Right lobe of liver (tissue), 6 donors: ENCODE measurements at regions not wholly inside any gene's neighbourhood (a gene's known extent, or its start where the extent isn't known, plus 50 kb on each side); places are given as distances from the start of the nearest gene placed in this dataset.

Experiments
- ATAC-seq, 4 donors: fragments of 200-7000 bp; cut with Tn5 transposase; one replicate each; pipeline ENCODE4 v1.9.1; 2020; ENCODE audit warnings: mild to moderate bottlenecking in 4 of 4, moderate library complexity in 4 of 4
- DNase-seq, 3 donors: peaks; one replicate each; pipeline ENCODE4 v3.0.0-alpha.2; 2020
- H3K27ac ChIP-seq, 3 donors: fragments of 200-600 bp; one replicate each; pipeline ENCODE4 v1.8.0; 2022
- H3K27me3 ChIP-seq, 2 donors: fragments of 200-600 bp; one replicate each; pipeline ENCODE4 v1.8.0; 2022
- H3K36me3 ChIP-seq, 4 donors: fragments of 200-600 bp; sonication (generic) in 1 of 4; one replicate each; pipeline versions ENCODE4 v1.5.1 to v1.8.0; 2017 to 2022; ENCODE audit warnings: control low read depth in 1 of 4
- H3K4me1 ChIP-seq, 4 donors: fragments of 200-600 bp; sonication (generic) in 1 of 4; one replicate each; pipeline versions ENCODE4 v1.5.1 to v1.8.0; 2017 to 2022; ENCODE audit warnings: control low read depth in 1 of 4
- H3K4me3 ChIP-seq, 3 donors: fragments of 200-600 bp; one replicate each; pipeline ENCODE4 v1.8.0; 2022
- H3K9me3 ChIP-seq, 4 donors: fragments of 200-600 bp; sonication (generic) in 1 of 4; one replicate each; pipeline versions ENCODE4 v1.5.1 to v1.8.0; 2017 to 2022; ENCODE audit warnings: control low read depth in 1 of 4
- CTCF ChIP-seq, 4 donors: fragments of 200-600 bp in 3 of 4; fragments of 450-650 bp in 1 of 4; IDR thresholded peaks; one replicate each; pipeline versions ENCODE4 v1.5.1 to v1.8.0; 2016 to 2022; ENCODE audit warnings: antibody characterized with exemption in 4 of 4, mild to moderate bottlenecking in 2 of 4
- POLR2A ChIP-seq: fragments of 450-650 bp; IDR thresholded peaks from one replicate; pipeline ENCODE4 v1.6.1; 2017; ENCODE audit warnings: antibody characterized with exemption, mild to moderate bottlenecking
- WGBS: methylation state at CpG from one replicate; pipeline ENCODE4 v1.1.6; 2018; ENCODE audit warnings: low coverage, low lambda C conversion rate; ENCODE audit not compliant: insufficient coverage; ENCODE audit errors: missing lambda C conversion rate; 5-methylcytosine and 5-hydroxymethylcytosine counted together
- intact Hi-C, 2 donors: fragments of 100-400 bp; cut with DNase I; formaldehyde crosslinking; loops; one replicate each; pipeline versions ENCODE4 v1.11.2 to v1.14.1; 2022
- donor health status: DM: no; HTN: yes; CAD: no.
- donor health status: DM: no; HTN: no; CAD: no.
- donor health status: DM: no; HTN: no; CAD: no.
- donor health status: DM: no; HTN: yes; CAD: no.
- donor health status: DM: no; HTN: yes; CAD: no.

- Histone ChIP-seq H3K27me3 (no peaks in the 10 kb centered on the region), H3K4me1 (no peaks in the 10 kb centered on the region), H3K27ac (no peak overlapping the region), H3K4me3 (no peak overlapping the region), H3K9me3 (no peaks in the 10 kb centered on the region), H3K36me3 (no peaks in the 10 kb centered on the region)
- no peak for ATAC-seq
- TF ChIP-seq CTCF (IDR thresholded peaks at IDR 0.05) (no peak), POLR2A (no peak)
- intact Hi-C loops: no loop called here
- DNase-seq: no peak
- WGBS: 93% methylated on average over 2 of the region's 2 CpGs
Measured at GRCh38 chr1:193988885-193989284, 802.5 kb upstream of the B3GALT2 start.

GRCh38 chr1:193979219-193979618, 792.8 kb upstream of the B3GALT2 start:
- Histone ChIP-seq H3K4me1 (no peaks in the 10 kb centered on the region), H3K27ac (no peak overlapping the region), H3K4me3 (no peak overlapping the region), H3K36me3 (no peaks in the 10 kb centered on the region), H3K9me3 (no peaks in the 10 kb centered on the region), H3K27me3 (no peaks in the 10 kb centered on the region)
- 79% methylated on average over 4 of the region's 4 CpGs for WGBS
- ATAC-seq (no peak), DNase-seq (no peak)
- TF ChIP-seq CTCF (IDR thresholded peaks at IDR 0.05) (no peak), POLR2A (no peak)
- intact Hi-C loops: no loop called here

DNA sequence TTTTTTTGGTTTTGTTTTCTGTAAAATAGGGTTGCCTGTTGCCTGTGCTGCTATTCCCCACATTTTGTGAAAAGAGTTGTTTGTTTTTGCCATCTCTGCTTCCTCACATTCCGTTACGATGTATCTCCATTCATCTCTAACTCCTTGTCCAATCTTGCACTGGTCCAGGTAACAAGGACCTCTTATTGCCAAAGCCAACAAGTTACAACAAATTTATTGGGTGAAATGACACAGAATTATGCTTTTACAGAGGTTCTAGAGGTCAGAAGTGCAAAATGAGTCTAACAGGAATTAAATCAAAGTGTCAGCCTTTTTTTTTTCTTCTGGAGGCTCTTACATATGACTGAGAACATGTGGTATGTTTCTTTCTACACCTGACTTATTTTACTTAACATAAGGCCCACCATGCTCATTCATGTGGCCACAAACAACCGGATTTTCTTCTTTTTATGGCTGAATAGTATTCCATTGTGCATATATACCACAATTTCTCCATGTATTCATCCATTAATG, 787.9 kb upstream of the B3GALT2 start:
- Histone ChIP-seq H3K4me3 (no peak overlapping the region), H3K27ac (no peak overlapping the region), H3K4me1 (no peaks in the 10 kb centered on the region), H3K27me3 (no peaks in the 10 kb centered on the region), H3K36me3 (no peaks in the 10 kb centered on the region), H3K9me3 (no peaks in the 10 kb centered on the region)
- WGBS: 78% methylated on average over 3 of the region's 3 CpGs
- TF ChIP-seq CTCF (IDR thresholded peaks at IDR 0.05) (no peak), POLR2A (no peak)
- DNase-seq: no peak
- intact Hi-C loops: no loop called here
- ATAC-seq: no peak

DNA sequence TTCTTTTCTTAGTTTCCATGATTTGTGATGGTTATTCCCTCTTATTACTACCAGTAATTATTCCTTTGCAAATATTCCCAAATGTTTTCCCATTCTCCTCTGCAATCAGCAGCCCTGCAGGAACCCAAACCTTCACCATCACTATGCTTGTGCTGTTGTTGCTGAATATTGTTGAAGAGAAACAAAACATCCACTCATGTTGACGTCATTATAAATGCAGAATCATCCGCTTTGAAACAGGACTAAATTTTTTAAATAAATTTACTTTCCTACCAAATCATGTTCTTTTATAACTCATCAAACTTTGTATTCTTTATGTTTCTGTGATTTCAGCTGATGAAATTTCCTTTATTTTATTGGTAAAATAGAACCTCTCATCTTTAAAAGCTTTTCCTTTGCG, 787.0 kb upstream of the B3GALT2 start:
- Histone ChIP-seq H3K27me3 (no peaks in the 10 kb centered on the region), H3K4me1 (no peaks in the 10 kb centered on the region), H3K9me3 (no peaks in the 10 kb centered on the region), H3K27ac (no peak overlapping the region), H3K36me3 (no peaks in the 10 kb centered on the region), H3K4me3 (no peak overlapping the region)
- 86% methylated on average over 3 of the region's 3 CpGs for WGBS
- ATAC-seq: no peak
- TF ChIP-seq POLR2A: no peak
- TF ChIP-seq CTCF (IDR thresholded peaks at IDR 0.05): no peak
- intact Hi-C loops: no loop called here
- DNase-seq: no peak

DNA sequence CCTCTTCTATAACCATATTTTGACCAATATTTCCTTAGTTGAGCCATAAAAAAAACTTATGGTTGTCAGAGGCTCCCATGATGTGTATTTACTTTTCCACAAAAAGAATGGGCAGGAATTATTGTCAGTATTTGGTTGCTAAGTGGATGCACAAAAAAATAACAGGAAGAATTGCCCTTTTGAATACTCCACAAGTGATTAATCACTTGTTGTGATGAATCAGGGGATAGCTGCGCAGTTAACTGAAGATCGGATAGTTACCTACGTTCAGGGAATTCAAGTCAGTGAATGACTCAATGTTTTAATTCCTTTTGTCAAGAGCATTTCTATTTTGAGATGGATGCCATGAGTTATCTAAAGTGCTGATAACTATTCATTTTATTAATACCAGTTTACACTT, 785.2 kb upstream of the B3GALT2 start:
- WGBS: 97% methylated on average over 3 of the region's 3 CpGs

More for the DNA sequence above, 785.2 kb upstream of the B3GALT2 start:
- Histone ChIP-seq H3K9me3 (no peaks in the 10 kb centered on the region), H3K4me3 (no peak overlapping the region), H3K27ac (no peak overlapping the region), H3K27me3 (no peaks in the 10 kb centered on the region), H3K4me1 (no peaks in the 10 kb centered on the region), H3K36me3 (no peaks in the 10 kb centered on the region)
- DNase-seq: no peak
- intact Hi-C loops: no loop called here
- no peak for TF ChIP-seq POLR2A
- no peak for TF ChIP-seq CTCF (IDR thresholded peaks at IDR 0.05)
- ATAC-seq: no peak
